ENCODE measurements at regions not wholly inside any gene's neighbourhood (a gene's known extent, or its start where the extent isn't known, plus 50 kb on each side); places are given as distances from the start of the nearest gene placed in this dataset.

GRCh38 chr2:106581328-106581727, 94.2 kb downstream of the CD8B2 start:
- no peaks in the 10 kb centered on the region for H3K36me3 ChIP-seq (ENCODE audit: insufficient read depth, low read length)
- Mint-ChIP-seq H3K36me3 (ENCODE audit: low read depth) (no peaks in the 10 kb centered on the region), H3K4me3 (peak overlapping the region; percentile 91), H3K4me1 (ENCODE audit: low read depth) (peaks cover 22% of the 10 kb centered on the region), H3K27me3 (peaks cover 56% of the 10 kb centered on the region), H3K27ac (no peak overlapping the region), H3K9me3 (no peaks in the 10 kb centered on the region)
- CTCF ChIA-PET, result no interaction called here
- POLR2A ChIA-PET, result no interaction called here
- H3K4me1 ChIP-seq (ENCODE audit: insufficient read depth, low read length), result peaks cover 7% of the 10 kb centered on the region
- no peak for DNase-seq
- intact Hi-C loops (cut with DNase I, micrococcal nuclease), result loop anchor here in 1 of 2 experiments (2.0 to 10.0 kb wide), 3 partner anchors 477 to 1467 kb away; no protein-coding TSS in a partner anchor
- TF ChIP-seq CTCF (IDR thresholded peaks at IDR 0.05), result no peak
- no peak for ATAC-seq (ENCODE audit: poor library complexity)
- H3K4me3 ChIP-seq (ENCODE audit: low read length), result no peak overlapping the region
- peaks cover 17 to 19% of the 10 kb centered on the region in 2 experiments for H3K27me3 ChIP-seq (ENCODE audit: control insufficient read depth in 1 of 2, insufficient read depth in 2 of 2, low read length in 2 of 2)
- no peak overlapping the region for H3K27ac ChIP-seq (ENCODE audit: low read depth in 1 of 2, low read length in 2 of 2)
- H3K9me3 ChIP-seq (ENCODE audit: control insufficient read depth in 1 of 2, insufficient read depth in 1 of 2, low read length in 2 of 2), result no peaks in the 10 kb centered on the region

GRCh38 chr2:106581755-106582147, 94.6 kb downstream of the CD8B2 start:
- POLR2A ChIA-PET, result no interaction called here
- Histone ChIP-seq H3K27me3 (ENCODE audit: control insufficient read depth in 1 of 2, insufficient read depth in 2 of 2, low read length in 2 of 2) (peaks cover 17 to 19% of the 10 kb centered on the region in 2 experiments), H3K9me3 (ENCODE audit: control insufficient read depth in 1 of 2, insufficient read depth in 1 of 2, low read length in 2 of 2) (no peaks in the 10 kb centered on the region), H3K27ac (ENCODE audit: low read depth in 1 of 2, low read length in 2 of 2) (no peak overlapping the region), H3K4me1 (ENCODE audit: insufficient read depth, low read length) (peaks cover 7% of the 10 kb centered on the region), H3K4me3 (ENCODE audit: low read length) (peak overlapping the region; percentile 58), H3K36me3 (ENCODE audit: insufficient read depth, low read length) (no peaks in the 10 kb centered on the region)
- H3K9me3 Mint-ChIP-seq, result no peaks in the 10 kb centered on the region
- ATAC-seq (ENCODE audit: poor library complexity) (peak; percentile 18), DNase-seq (peak in 1 of 14 experiments; percentile 12)
- peaks cover 22% of the 10 kb centered on the region for H3K4me1 Mint-ChIP-seq (ENCODE audit: low read depth)
- no peaks in the 10 kb centered on the region for H3K36me3 Mint-ChIP-seq (ENCODE audit: low read depth)
- CTCF ChIA-PET, result interaction anchor here (0.6 to 1.2 kb wide), 3 partner anchors 10 to 389 kb away, joined by 4 to 7 read pairs (median 5); no protein-coding TSS in a partner anchor
- peak overlapping the region; percentile 91 for H3K4me3 Mint-ChIP-seq
- no peak overlapping the region for H3K27ac Mint-ChIP-seq
- H3K27me3 Mint-ChIP-seq, result peaks cover 56% of the 10 kb centered on the region
- intact Hi-C loops (cut with DNase I, micrococcal nuclease), result loop anchor here (1.0 to 10.0 kb wide), 5 partner anchors 37 to 1467 kb away; no protein-coding TSS in a partner anchor
- no peak for TF ChIP-seq CTCF (IDR thresholded peaks at IDR 0.05)

- Mint-ChIP-seq H3K9me3 (no peaks in the 10 kb centered on the region), H3K36me3 (ENCODE audit: low read depth) (no peaks in the 10 kb centered on the region), H3K27ac (no peak overlapping the region), H3K27me3 (peaks cover 57% of the 10 kb centered on the region), H3K4me1 (ENCODE audit: low read depth) (peaks cover 22% of the 10 kb centered on the region), H3K4me3 (peak overlapping the region; percentile 91)
- intact Hi-C loops (cut with DNase I, micrococcal nuclease), result loop anchor here (1.0 to 10.0 kb wide), 5 partner anchors 38 to 1468 kb away; no protein-coding TSS in a partner anchor
- ATAC-seq (ENCODE audit: poor library complexity), result peak; percentile 88
- DNase-seq, result peak; percentile 31 to 76 (median 51)
- Histone ChIP-seq H3K9me3 (ENCODE audit: control insufficient read depth in 1 of 2, insufficient read depth in 1 of 2, low read length in 2 of 2) (no peaks in the 10 kb centered on the region), H3K27ac (ENCODE audit: low read depth in 1 of 2, low read length in 2 of 2) (no peak overlapping the region), H3K4me3 (ENCODE audit: low read length) (peak overlapping the region; percentile 58), H3K4me1 (ENCODE audit: insufficient read depth, low read length) (peaks cover 10% of the 10 kb centered on the region), H3K36me3 (ENCODE audit: insufficient read depth, low read length) (no peaks in the 10 kb centered on the region), H3K27me3 (ENCODE audit: control insufficient read depth in 1 of 2, insufficient read depth in 2 of 2, low read length in 2 of 2) (peaks cover 17% of the 10 kb centered on the region in 2 experiments)
- peak; percentile 95 for TF ChIP-seq CTCF (IDR thresholded peaks at IDR 0.05)
- CTCF ChIA-PET, result interaction anchor here (0.6 to 1.5 kb wide), 8 partner anchors 10 to 390 kb away, joined by 3 to 7 read pairs (median 4); no protein-coding TSS in a partner anchor
- POLR2A ChIA-PET, result no interaction called here
Measured at GRCh38 chr2:106582148-106583143, 95.3 kb downstream of the CD8B2 start.

Data from CD4-positive, alpha-beta T cell (primary cell).